Hepatic stellate cell (primary cell): ENCODE measurements at regions not wholly inside any gene's neighbourhood (a gene's known extent, or its start where the extent isn't known, plus 50 kb on each side); places are given as distances from the start of the nearest gene placed in this dataset.
"Not testable (repeated sequence)": the region's sequence is repeated elsewhere in the genome, so short reads cannot be mapped to it uniquely, and the experiment has no call there.

Experiments
- DNase-seq: peaks from one replicate; pipeline ENCODE4 v3.0.0; 2011; ENCODE audit warnings: low spot score

DNA sequence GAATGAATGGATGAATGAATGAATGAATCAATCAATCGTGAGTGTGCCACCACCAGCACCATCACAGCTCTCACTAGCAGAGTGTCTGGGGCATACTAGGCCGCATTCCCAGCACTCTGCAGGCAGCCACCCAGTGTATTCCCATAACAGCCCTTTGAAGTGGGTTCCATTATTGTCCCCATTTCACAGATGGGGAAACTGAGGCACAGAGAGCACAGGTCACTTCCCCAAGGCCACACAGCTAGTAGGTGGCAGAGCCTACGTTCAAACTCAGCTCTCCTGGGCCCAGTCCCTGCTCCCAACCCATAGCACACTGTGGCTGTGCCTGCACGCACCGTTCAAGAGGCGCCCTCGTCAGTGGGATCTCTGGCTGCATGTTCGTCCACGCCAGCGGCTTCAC lies 88.1 kb downstream of the RFLNA start:
- DNase-seq: no peak

DNA sequence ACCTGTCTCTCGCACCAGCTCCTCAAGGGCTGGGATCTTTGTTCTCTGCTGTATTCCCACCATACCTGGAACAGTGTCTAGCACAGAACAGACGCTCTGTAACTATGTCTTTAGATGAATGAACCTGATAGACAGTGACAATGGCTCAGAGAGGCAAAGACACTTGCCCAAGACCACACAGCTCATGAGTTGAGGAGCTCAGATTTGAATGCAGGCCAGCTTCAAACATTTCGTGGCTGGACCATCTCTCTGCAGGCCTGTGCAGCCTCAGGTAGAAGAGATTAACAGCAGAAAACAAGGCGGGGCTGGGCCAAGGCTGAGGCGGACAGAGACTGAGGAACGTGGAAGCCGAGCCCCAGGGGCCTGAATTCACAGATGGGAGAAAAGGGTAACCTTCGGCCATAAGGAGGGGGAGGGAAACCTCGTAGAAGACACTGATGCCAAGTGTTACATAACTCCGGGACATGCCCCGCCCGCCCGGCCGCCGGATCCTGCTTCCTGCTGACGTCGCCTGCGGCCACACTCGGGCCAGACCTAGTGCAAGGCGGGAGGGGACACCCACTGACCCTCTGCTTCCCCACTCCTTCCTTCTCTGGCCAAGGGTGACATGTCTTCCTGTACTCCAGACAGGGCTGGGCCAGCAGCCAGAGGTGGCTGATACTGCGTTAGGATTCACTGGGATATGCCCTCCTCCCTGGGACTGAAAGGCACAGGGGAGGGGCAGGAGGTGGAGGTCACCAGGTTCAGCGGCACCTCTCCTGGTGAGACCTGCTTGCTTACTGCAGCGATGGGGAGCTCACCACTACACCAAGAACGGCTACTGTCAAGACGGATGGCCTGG lies 86.8 kb downstream of the RFLNA start:
- DNase-seq: peak; percentile 81

DNA sequence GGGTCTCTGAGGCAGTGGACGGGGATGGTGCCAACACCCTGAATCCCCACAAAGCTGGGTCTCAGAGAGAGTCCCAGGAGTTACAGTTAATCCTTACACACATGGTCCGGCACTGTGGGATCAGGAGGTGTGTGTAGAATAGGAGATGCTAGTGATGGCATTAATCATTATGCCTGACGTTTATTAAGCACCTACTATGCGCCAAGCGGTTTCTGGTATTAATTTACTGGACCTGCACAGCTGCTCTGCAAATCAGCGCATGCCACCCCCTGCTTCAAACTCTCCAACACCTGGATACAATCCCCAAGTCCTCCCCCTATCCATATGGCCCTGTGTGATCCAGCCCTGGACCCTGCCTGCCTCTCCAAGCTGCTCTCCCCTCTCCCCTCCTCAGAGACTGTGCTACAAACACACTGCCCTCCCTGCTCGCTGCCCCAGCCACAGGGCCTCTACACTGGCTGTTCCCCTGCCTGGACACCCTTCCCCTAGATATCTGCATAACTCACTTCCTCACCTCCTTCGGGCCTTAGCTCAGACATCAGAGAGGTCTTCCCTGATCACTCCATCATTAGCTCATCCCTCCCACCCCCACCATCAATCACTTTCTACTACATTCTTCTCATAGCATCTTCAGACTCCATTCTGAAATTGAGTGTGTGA lies 86.0 kb downstream of the RFLNA start:
- DNase-seq: no peak

DNA sequence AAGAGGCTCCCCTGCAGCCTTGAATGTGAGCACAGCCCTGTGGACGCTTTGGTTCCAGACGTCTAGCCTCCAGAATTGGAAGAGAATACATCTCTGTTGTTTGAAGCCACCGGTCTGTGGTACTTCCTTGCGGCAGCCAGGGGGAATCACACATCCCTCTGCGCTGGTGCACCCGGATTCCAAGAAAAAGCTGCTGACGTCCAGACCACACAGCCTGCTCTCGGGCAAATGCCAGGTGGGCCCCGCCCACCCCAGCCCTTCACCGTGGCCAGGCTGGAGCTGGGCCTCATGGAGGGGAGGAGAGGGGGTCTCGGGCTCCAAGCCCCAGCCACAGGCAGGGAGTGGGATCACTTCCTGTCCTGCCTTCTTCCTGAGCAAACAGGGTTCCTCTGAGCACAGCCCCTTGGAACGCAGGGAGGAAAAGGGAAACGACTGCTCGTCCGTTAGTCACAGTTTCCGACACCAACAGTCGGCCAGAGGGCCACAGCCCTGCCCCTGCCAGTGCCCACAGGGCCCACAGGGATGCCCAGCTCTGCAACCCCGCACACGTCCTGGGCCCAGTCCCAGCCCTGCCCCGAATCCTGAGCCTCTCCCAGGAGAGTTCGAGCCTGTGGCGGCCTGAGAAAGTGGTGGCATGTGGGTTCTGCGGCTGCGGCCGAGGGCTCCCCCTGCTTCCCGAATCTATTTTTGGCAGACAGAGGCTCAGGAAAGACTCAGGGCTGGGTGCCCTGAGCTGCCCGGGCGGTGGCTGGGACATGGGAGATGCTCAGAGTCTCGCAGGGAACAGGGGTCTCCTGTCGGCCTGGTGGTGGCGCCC lies 85.3 kb downstream of the RFLNA start:
- peak; percentile 94 for DNase-seq

DNA sequence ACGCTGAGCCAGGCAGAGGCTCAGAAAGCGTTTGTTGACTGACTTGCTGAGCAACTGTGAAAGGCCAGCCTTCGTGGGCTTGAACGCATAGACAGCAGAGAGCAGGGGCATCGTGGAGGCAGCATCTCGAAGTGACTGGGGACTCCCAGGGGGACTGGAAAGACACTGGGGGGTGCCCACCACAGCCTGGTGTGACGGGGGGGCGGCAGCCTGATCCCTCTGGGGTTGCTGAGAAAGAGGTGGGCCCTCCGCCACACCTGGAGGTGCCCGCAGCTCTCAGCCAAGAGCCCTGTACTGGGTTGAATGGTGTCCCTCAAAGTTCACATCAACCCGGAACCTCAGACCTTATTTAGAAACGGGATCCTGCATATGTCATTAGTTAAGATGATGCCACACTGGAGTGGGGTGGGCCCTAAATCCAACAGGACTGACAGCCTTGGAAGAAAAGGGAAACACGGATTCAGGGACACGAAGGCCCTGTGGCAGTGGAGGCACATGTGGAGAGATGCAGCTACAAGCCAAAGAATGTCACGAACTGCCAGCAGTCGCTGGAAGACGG lies 84.6 kb downstream of the RFLNA start:
- DNase-seq: no peak

DNA sequence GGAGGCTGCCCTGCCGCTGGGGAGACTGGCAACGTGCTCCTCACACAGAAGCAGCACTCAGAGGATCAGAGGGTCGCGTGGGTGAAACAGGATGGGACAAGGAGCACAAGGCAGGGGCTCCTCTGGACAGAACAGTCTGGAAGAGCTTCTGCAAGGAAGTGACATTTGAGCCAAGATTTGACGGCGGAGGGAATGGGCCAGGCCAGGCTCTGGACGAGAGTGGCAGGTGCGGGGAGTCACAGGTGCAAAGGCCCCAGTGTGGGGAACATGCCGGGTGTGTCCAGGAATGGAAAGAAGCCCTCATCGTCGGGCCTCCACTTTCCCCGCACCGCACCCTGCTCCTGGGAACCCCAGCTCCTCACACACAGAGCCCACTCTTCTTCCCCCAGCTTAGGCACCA lies 84.0 kb downstream of the RFLNA start:
- DNase-seq: no peak

DNA sequence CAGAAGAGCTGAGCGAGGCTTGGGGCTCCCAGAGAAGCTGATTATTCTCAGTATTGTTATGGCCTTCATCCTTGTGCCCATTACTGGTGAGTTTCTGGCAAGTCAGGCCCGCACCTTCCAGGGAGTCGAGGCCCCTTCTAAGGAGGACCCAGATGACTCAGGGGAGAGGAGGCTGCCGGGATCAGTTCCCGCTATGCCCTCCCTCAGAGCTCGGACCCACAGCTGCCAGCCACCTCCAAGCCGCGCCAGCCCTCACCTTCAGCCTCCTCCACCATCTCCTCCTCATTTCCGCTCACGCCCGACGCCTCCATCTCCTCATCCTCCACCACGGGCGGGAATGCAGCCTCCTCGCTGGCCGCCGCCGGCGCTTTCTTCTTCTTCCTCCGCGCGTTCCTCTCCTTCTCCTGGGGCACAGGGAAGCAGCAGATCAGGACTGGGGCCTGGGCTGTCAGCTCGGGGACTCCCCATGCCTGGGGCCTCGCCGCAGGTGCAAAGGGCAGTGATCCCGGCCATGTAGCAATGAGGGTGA lies 83.2 kb downstream of the RFLNA start:
- DNase-seq: no peak

DNA sequence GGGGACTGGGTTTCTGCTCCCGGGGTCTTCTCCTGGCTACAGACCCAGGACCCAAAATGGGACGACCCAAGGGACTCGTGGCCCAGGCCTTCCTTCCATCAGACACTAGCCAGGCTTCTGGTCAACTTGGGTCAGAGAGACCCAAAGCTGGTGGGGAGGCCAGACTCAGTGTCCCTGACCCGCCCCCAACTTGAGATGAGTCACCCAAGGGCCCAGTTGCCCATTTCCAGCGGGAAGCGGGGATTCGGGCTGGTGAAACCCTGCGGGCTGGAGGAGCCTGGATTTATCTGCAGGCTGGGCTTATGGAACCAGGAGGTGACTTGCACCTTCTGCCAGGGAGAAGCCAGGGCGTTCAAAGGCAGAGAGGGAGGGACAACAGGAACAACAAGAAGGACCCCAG lies 81.5 kb downstream of the RFLNA start:
- DNase-seq: no peak

DNA sequence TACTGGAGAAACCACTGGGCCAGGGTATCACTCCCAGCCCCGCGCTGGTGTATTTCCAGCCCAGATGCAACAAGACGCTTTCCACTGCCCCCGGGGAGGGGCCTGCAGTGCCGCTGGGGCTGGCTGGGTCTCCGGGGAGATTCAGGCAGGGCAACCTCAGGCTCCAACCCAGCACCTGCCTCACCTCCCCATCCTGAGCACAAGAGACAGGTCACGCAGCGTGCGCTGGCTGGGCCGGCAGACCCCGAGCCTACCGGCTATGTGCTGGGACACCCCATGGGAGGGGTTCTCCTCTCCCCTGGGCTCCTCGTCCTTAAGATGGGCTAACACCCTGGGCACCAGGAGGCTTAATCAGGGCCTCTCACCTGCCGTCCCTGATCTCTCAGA lies 80.9 kb downstream of the RFLNA start:
- DNase-seq: no peak

DNA sequence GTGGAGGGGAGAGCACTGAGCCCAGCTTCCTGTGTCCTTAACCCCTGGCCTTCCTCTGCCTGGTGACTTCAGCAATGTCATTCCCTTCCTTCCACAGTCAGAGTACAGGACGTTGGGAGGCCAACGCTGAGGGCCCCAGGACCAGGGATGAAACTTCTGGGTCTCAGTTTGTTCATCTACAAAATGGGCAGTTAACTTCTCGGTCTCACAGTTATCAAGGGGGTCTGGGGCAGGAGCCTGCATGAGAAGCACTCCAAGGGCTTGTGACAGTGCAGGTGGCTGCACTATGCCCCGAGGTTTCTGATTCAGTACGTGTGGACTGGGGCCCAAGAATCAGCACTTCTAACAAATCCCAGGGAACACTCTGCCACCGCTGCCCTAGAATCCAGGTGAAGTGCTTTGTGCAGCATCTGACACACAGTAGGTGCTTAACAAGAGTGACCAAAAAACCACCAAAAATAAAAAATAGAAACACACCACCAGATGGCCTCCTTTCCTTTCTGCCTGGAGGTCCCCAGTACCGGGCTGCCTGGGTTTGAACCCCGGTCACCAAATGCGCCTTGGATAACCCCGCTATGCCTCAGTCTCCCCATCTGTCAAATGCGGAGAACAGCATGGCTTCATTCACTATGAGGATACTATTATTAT lies 80.4 kb downstream of the RFLNA start:
- no peak for DNase-seq

DNA sequence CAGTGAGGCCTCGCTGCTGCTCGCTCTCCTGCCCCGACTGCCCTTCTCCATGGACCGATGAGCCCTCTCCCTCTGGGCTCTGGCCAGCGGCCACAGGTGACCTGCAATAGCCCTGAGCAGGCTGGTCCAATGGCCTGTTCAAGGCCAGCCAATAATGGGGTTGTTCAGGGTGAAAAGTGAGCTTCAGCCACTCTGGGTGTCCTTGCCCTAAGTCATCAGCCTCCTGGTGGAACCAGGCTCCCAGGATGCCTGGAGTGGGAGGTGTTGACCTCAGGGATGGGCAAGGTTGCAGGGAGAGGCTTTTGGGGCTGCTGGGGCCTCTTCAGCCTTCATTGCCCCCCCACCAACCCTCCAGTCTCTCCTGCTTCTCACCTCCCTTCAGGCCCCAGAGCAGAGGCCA lies 79.7 kb downstream of the RFLNA start:
- DNase-seq: no peak

DNA sequence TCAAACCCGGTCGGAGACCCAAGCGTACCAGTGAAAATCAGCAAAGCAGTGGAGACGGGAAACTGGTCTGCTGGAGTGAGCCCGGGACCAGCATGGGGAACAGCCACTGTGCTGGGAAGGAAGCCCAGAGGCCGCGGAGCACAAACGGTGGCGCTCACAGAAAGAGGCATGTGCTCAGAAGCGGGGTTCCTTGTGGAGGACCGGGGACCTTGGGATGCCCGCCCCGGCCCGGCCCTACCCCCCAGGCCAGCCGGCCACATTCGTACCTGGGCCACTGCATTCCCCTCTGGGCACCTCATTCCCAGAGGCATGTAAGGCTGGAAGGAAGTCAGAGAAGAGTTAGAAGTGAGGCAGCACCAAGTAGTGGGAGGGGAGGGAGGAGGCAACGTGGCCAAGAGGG lies 79.3 kb downstream of the RFLNA start:
- no peak for DNase-seq

DNA sequence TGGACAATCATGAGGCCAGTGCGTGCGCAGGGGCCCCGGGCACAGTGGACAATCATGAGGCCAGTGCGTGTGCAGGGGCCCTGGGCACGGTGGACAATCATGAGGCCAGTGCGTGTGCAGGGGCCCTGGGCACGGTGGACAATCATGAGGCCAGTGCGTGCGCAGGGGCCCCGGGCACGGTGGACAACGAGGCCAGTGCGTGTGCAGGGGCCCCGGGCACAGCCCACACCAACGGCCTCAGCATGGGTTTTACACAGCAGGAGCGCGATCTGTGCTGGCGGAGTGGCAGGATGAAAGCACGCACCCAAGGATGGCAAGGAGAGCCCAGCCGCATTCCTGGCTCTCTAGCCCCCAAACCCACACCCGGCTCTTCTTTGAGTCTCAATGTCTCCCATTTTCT lies 78.8 kb downstream of the RFLNA start:
- DNase-seq: not testable (repeated sequence)

DNA sequence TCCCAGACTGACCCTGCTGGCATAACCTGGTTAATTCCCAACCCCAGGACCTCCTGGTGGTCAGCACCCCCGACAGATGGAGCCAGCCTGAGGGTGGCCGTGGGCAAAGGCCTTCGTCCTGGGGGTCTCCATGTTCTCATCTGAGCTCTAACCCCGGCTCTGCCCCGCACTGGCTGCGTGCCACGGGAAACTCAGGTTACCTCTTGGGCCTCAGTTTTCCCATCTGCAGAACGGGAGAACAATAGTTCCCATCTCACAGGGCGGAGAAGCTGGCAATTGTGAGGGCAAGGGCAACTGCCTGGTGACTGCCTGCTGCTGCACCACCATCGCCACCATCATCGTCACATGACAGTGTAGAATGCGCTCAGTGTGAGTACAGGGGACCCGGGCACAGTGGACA lies 77.9 kb downstream of the RFLNA start:
- no peak for DNase-seq

DNA sequence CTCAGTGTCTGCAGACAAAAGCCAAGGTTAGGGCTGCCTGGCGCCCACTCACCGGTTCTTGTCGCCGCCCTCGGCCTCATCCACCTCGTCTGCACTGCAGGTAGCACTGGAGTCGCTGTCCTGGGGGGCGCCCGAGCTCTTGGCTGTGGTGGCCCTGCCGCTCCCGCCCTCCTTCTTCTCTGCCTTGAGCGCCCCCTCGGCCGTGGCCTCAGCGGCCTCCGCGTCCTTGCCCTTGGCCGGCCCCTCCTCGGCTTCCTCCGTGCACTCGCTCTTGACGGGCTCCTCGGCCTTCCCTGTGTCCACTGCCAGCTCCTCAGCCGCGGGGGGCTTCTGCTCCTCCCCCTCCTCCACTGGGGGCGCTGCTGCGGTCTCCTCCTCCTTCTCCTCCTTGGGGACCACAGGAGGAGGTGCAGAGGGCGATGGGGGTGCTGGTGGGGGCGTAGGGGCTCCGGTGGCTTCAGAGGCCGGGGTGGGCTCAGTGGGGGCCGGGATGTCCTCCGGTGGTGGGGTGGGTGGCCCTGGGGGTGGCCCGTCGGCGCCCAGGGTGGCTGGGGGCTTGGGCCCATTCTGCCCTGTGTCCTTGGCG lies 77.2 kb downstream of the RFLNA start:
- DNase-seq: no peak

DNA sequence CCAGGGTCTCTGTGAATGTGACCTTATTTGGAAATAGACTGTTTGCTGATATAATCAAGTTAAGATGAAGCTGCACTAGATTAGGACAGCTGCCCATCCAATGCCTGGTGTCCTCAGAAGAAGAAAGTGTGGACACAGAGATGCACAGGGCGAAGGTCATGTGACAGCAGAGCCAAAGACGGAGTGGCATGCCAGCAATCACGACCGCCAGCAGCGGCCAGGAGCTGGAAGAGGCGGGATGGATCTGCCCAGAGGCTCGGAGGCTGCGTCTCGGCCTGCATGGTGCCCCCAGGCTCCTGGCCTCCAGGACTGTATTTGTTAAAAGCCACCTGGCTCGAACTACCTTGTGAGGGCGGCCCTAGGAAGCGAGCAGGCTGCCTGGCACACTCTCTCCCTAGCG lies 76.5 kb downstream of the RFLNA start:
- DNase-seq: no peak

DNA sequence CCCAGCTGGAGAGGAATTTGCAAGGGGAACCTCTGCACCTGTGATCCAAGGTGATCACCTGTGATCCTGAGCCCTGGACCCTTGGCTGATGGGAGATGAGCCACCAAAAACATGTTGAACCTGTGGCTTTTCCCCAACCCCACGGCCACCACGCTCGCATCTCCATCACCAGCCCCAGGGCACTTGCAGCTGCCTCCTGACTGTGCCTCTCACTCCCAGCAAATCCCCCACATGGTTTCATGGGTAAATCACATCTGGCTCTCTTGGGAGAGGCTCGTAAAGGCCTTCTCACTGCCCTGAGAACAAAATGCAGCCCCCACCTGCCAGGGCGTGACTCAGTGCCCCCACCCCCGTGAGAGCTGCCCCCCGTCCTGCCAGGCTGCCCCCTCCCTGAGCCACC lies 76.0 kb downstream of the RFLNA start:
- DNase-seq: no peak

DNA sequence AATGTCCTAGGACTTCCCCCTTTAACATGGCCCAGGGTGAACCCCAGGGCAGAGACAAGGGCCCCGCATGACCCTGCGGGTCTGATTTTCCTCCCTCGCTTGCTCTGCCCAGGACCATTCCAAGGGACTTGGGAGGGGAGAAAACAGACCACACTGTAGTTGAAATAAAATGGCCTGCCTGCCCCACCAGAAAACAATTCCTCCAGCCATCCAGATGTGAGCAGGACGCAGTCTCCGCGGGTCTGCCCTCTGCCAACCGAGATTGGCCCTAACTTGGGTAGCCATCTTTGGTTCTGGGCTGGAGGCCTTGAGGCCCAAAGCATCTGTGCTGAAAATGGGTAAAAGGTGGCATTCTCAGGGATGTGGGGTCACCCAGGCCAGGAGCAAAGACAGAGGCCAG lies 75.5 kb downstream of the RFLNA start:
- no peak for DNase-seq

DNA sequence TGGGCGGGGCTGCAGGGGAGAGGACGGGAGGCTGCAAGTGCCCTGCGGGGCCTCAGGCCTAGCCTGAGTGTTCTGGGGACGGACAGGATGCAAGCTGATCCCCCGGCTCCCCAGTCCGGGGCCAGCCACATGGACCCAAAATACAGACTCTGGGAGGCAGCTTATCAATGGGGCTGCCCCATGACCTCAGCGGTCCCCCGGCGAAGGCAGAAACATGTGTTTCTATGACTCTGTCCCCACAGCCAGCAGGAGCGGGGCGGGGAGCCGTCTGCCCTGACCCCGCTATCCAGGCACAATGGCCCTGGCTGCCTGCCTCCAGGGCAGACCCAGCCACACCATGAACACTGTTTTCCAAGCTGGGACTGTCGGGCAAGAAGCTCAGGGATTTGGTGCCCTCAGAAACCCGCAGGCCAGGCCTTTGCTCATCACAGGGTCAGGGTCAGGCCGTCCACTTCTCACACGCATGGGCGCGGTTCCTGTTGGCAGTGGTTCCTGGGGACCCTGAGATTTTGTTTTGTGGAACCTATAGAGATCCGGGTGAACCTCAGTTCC lies 75.0 kb downstream of the RFLNA start:
- DNase-seq: no peak

DNA sequence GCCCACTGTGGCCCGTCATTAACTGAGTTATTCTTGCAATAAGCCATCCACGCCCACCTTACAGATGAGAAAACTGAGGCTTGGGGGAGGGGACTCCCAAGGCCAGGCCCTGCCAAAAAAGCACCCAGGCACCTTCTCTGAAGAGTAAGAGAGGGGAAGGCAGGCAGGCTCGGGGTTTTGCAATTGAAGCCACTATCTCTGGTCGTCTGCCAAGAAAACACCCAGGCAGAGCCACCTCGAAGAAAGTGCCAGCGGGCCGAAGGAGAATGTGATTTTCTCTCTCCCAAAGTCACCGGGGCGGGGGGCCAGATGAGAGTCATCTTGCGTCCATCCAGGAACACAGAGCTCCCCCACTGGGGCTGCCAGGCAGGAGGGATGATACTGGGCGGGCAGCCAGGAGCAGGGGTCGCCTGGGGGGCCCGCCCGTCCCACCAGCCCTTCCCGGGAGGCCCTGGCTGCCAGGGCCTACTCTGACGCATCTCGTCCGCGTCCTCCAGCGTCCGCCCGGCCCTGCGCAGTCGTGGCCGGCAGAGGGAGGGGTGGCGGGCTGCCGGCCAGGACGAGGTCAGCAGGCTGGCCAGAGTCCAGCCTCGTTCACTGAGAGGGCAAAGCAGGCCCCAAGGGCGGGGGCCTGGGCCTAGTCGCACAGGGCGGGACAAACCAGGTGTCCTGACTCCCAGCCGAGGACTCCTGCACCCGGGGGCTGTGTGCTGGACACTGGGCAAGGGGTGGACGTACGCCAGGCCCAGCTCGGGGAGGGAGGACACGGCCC lies 74.3 kb downstream of the RFLNA start:
- peak; percentile 90 for DNase-seq
